ENCODE measurements at regions not wholly inside any gene's neighbourhood (a gene's known extent, or its start where the extent isn't known, plus 50 kb on each side); places are given as distances from the start of the nearest gene placed in this dataset.

- TF ChIP-seq POLR2AphosphoS5 (IDR thresholded peaks at IDR 0.05; ENCODE audit: low read depth) (no peak), GABPA (IDR thresholded peaks at IDR 0.05; ENCODE audit: low read depth) (no peak), CTCF (IDR thresholded peaks at IDR 0.05; ENCODE audit: insufficient read depth, low read length) (no peak), REST (IDR thresholded peaks at IDR 0.05; ENCODE audit: insufficient replicate concordance, low read depth) (no peak), SPI1 (IDR thresholded peaks at IDR 0.05; ENCODE audit: borderline replicate concordance, low read depth) (no peak)
Measured at GRCh38 chr20:12835999-12836398, 172.8 kb upstream of the SPTLC3 start.

GRCh38 chr20:12837646-12838045 lies 171.1 kb upstream of the SPTLC3 start:
- Histone ChIP-seq H3K27ac (replicated peaks) (no peak overlapping the region), H3K27me3 (ENCODE audit: insufficient read depth, poor library complexity, severe bottlenecking) (no peaks in the 10 kb centered on the region), H3K4me3 (replicated peaks; ENCODE audit: insufficient read depth, low read length) (no peak overlapping the region)
- TF ChIP-seq SPI1 (IDR thresholded peaks at IDR 0.05; ENCODE audit: borderline replicate concordance, low read depth) (no peak), CTCF (IDR thresholded peaks at IDR 0.05; ENCODE audit: insufficient read depth, low read length) (no peak), POLR2AphosphoS5 (IDR thresholded peaks at IDR 0.05; ENCODE audit: low read depth) (no peak), REST (IDR thresholded peaks at IDR 0.05; ENCODE audit: insufficient replicate concordance, low read depth) (no peak), GABPA (IDR thresholded peaks at IDR 0.05; ENCODE audit: low read depth) (no peak)
- DNase-seq (ENCODE audit: low read depth in 1 of 2, low spot score in 1 of 2) = no peak

More at GRCh38 chr20:12835999-12836398, 172.8 kb upstream of the SPTLC3 start:
- DNase-seq (ENCODE audit: low read depth in 1 of 2, low spot score in 1 of 2) = no peak
- H3K27me3 ChIP-seq (ENCODE audit: insufficient read depth, poor library complexity, severe bottlenecking) = no peaks in the 10 kb centered on the region
- H3K27ac ChIP-seq (replicated peaks) = no peak overlapping the region
- H3K4me3 ChIP-seq (replicated peaks; ENCODE audit: insufficient read depth, low read length) = no peak overlapping the region

GRCh38 chr20:12838261-12838866 lies 170.4 kb upstream of the SPTLC3 start:
- H3K4me3 ChIP-seq (replicated peaks; ENCODE audit: insufficient read depth, low read length) = no peak overlapping the region
- no peak overlapping the region for H3K27ac ChIP-seq (replicated peaks)
- H3K27me3 ChIP-seq (ENCODE audit: insufficient read depth, poor library complexity, severe bottlenecking) = no peaks in the 10 kb centered on the region
- no peak for DNase-seq (ENCODE audit: low read depth in 1 of 2, low spot score in 1 of 2)
- TF ChIP-seq POLR2AphosphoS5 (IDR thresholded peaks at IDR 0.05; ENCODE audit: low read depth) (no peak), CTCF (IDR thresholded peaks at IDR 0.05; ENCODE audit: insufficient read depth, low read length) (peak; percentile 6)

GRCh38 chr20:12847872-12848271 lies 160.9 kb upstream of the SPTLC3 start:
- peak; percentile 91 for TF ChIP-seq REST (IDR thresholded peaks at IDR 0.05; ENCODE audit: insufficient replicate concordance, low read depth)
- no peak for TF ChIP-seq GABPA (IDR thresholded peaks at IDR 0.05; ENCODE audit: low read depth)
- Histone ChIP-seq H3K4me3 (replicated peaks; ENCODE audit: insufficient read depth, low read length) (no peak overlapping the region), H3K27me3 (ENCODE audit: insufficient read depth, poor library complexity, severe bottlenecking) (peaks cover 9% of the 10 kb centered on the region), H3K27ac (replicated peaks) (no peak overlapping the region)
- no peak for DNase-seq (ENCODE audit: low read depth in 1 of 2, low spot score in 1 of 2)

Data from HL-60 (cell line).